ENCODE measurements at regions not wholly inside any gene's neighbourhood (a gene's known extent, or its start where the extent isn't known, plus 50 kb on each side); places are given as distances from the start of the nearest gene placed in this dataset.
"Not testable (repeated sequence)": the region's sequence is repeated elsewhere in the genome, so short reads cannot be mapped to it uniquely, and the experiment has no call there.

DNA sequence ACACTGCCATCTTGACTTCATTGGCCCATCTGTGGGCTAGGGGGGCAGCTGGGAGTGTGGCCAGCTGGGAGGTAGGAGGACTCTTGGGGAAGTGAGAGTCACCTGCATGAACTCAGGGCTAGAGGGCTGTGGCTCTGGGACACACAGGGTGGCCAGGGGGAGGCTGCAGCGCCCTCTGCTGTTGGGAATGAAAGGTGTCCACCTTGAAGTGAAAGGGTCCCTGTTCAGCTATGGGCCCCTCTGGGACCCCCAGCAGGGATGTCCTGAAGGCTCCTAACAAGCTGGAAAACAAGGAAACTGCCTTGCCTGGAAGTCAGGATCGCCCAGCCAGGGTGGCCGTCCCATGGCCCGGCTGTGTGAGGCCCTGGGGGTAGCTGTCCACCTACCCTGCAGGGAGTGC lies 507.8 kb downstream of the FOXD4L4 start:
- DNase-seq (ENCODE audit: low read depth in 6 of 9, low spot score in 9 of 9); H3K9me3 ChIP-seq (ENCODE audit: control insufficient read depth in 2 of 2, insufficient read depth in 1 of 2, low read length in 1 of 2); H3K27me3 ChIP-seq (ENCODE audit: control insufficient read depth in 2 of 2, insufficient read depth in 1 of 2, low read length in 1 of 2); H3K36me3 ChIP-seq (ENCODE audit: control insufficient read depth in 2 of 2, insufficient read depth in 2 of 2, low read length in 1 of 2); H3K4me3 ChIP-seq (ENCODE audit: low read length in 2 of 2); H3K4me1 ChIP-seq (ENCODE audit: control insufficient read depth in 2 of 2, insufficient read depth in 2 of 2, low read length in 2 of 2); H3K27ac ChIP-seq (ENCODE audit: low read depth in 1 of 2, low read length in 1 of 2): not testable (repeated sequence)
- WGBS = 83% methylated on average over 4 of the region's 4 CpGs

DNA sequence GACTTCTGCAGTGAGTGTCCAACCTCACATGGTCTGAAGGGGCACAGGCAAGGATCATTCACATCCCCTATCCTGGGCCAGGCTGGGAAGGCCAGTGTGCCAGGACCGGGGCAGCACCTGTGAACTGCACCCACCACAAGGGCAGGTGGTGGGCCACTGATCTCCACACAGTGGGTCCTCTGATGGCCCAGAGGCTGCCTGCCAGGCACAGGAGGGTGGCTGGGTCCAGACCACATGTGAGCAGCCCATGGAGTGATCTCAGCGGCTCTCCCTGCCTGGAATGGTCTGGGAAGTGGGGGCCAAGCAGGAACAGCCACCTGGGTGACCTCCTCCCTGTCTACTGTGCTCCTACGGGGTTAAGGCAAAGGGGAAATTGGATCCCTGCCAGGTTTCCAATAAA lies 508.5 kb downstream of the FOXD4L4 start:
- H3K36me3 ChIP-seq (ENCODE audit: control insufficient read depth in 2 of 2, insufficient read depth in 2 of 2, low read length in 1 of 2); H3K4me3 ChIP-seq (ENCODE audit: low read length in 2 of 2); H3K27me3 ChIP-seq (ENCODE audit: control insufficient read depth in 2 of 2, insufficient read depth in 1 of 2, low read length in 1 of 2); H3K27ac ChIP-seq (ENCODE audit: low read depth in 1 of 2, low read length in 1 of 2); H3K9me3 ChIP-seq (ENCODE audit: control insufficient read depth in 2 of 2, insufficient read depth in 1 of 2, low read length in 1 of 2); DNase-seq (ENCODE audit: low read depth in 6 of 9, low spot score in 9 of 9); H3K4me1 ChIP-seq (ENCODE audit: control insufficient read depth in 2 of 2, insufficient read depth in 2 of 2, low read length in 2 of 2): not testable (repeated sequence)
- WGBS = 61% methylated on average over 3 of the region's 3 CpGs

DNA sequence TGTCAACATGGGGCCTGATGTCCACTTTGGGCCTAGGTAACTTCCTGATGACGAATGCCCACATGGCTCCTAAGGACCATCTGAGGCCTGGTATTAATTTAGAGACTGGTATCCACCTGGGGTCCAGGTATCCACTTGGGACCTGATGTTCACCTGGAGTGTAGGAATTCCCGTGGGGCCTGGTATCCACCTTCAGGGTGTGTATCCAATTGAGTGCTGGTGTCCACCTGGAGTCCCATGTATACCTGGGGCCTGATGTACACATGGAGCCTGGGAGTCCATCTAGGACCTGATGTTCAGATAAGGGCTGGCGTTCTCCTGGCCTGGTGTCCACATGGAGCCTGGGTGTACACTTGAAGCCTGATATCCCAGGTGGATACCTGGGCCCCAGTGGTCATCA lies 520.6 kb downstream of the FOXD4L4 start:
- not testable (repeated sequence) for DNase-seq (ENCODE audit: low read depth in 6 of 9, low spot score in 9 of 9); H3K4me1 ChIP-seq (ENCODE audit: control insufficient read depth in 2 of 2, insufficient read depth in 2 of 2, low read length in 2 of 2); H3K27me3 ChIP-seq (ENCODE audit: control insufficient read depth in 2 of 2, insufficient read depth in 1 of 2, low read length in 1 of 2); H3K9me3 ChIP-seq (ENCODE audit: control insufficient read depth in 2 of 2, insufficient read depth in 1 of 2, low read length in 1 of 2); H3K36me3 ChIP-seq (ENCODE audit: control insufficient read depth in 2 of 2, insufficient read depth in 2 of 2, low read length in 1 of 2); H3K4me3 ChIP-seq (ENCODE audit: low read length in 2 of 2); H3K27ac ChIP-seq (ENCODE audit: low read depth in 1 of 2, low read length in 1 of 2)
- WGBS = 98% methylated on average over 2 of the region's 3 CpGs

DNA sequence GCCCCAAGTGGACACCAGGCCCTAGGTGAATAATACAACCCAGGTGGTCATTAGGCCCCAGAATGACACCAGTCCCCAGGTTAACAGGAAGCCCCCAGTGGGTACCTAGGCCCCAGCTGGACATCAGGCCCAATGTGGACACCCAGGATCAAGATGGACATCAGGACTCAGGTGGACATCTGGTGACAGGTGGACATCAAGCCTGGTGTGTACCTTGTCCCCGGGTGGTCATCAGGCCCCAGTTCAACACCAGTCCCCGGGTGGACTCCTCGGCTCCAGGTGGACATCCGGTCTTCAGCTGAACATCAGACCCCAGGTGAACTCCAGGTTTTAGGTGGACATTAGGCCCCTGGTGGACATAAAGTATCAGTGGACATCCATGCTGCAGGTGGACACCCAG lies 524.6 kb downstream of the FOXD4L4 start:
- DNase-seq (ENCODE audit: low read depth in 6 of 9, low spot score in 9 of 9); H3K27ac ChIP-seq (ENCODE audit: low read depth in 1 of 2, low read length in 1 of 2); H3K4me3 ChIP-seq (ENCODE audit: low read length in 2 of 2); H3K27me3 ChIP-seq (ENCODE audit: control insufficient read depth in 2 of 2, insufficient read depth in 1 of 2, low read length in 1 of 2); H3K4me1 ChIP-seq (ENCODE audit: control insufficient read depth in 2 of 2, insufficient read depth in 2 of 2, low read length in 2 of 2); H3K36me3 ChIP-seq (ENCODE audit: control insufficient read depth in 2 of 2, insufficient read depth in 2 of 2, low read length in 1 of 2): not testable (repeated sequence)
- H3K9me3 ChIP-seq (ENCODE audit: control insufficient read depth in 2 of 2, insufficient read depth in 1 of 2, low read length in 1 of 2) = peaks cover 0 to 16% of the 10 kb centered on the region in 2 donors
- 95% methylated on average over 4 of the region's 4 CpGs for WGBS

DNA sequence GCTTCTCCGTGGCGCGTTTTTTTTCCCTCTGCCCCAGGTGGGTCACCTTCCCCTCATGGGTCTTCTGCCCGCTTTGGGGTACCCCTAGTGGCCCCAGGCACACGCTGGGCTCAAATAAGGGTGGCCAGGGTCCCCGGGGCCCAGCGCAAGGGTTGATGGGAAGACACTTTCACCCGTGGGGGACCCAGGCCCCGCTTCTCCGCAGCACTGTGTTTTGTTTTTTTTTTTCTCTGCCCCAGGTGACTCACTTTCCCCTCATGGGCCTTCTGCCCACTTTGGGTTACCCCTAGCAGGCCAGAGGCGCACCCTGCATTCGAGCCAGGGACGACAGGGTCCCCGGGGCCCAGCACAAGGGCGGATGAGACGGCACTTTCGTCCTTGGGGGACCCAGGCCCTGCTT lies 526.7 kb downstream of the FOXD4L4 start:
- WGBS = 97% methylated on average over 17 of the region's 17 CpGs
- H3K27ac ChIP-seq (ENCODE audit: low read depth in 1 of 2, low read length in 1 of 2); DNase-seq (ENCODE audit: low read depth in 6 of 9, low spot score in 9 of 9); H3K27me3 ChIP-seq (ENCODE audit: control insufficient read depth in 2 of 2, insufficient read depth in 1 of 2, low read length in 1 of 2); H3K4me1 ChIP-seq (ENCODE audit: control insufficient read depth in 2 of 2, insufficient read depth in 2 of 2, low read length in 2 of 2); H3K4me3 ChIP-seq (ENCODE audit: low read length in 2 of 2); H3K36me3 ChIP-seq (ENCODE audit: control insufficient read depth in 2 of 2, insufficient read depth in 2 of 2, low read length in 1 of 2): not testable (repeated sequence)
- H3K9me3 ChIP-seq (ENCODE audit: control insufficient read depth in 2 of 2, insufficient read depth in 1 of 2, low read length in 1 of 2) = peaks cover 0 to 16% of the 10 kb centered on the region in 2 donors

DNA sequence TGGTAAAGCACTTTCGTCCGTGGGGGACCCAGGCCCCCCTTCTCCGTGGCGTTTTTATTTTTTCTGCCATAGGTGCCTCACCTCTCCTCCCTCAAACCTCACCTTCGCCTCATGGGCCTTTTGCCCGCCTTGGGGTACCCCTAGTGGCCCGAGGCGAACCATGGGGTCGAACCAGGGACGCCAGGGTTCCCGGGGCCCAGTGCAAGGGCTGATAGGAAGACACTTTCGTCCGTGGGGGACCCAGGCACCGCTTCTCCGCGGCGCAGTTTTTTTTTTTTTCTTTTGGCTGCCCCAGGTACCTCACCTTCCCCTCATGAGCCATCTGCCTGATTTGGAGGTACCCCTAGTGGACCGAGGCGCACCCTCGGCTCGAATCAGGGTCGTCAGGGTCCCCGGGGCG lies 527.8 kb downstream of the FOXD4L4 start:
- not testable (repeated sequence) for H3K4me1 ChIP-seq (ENCODE audit: control insufficient read depth in 2 of 2, insufficient read depth in 2 of 2, low read length in 2 of 2); H3K4me3 ChIP-seq (ENCODE audit: low read length in 2 of 2); H3K36me3 ChIP-seq (ENCODE audit: control insufficient read depth in 2 of 2, insufficient read depth in 2 of 2, low read length in 1 of 2); DNase-seq (ENCODE audit: low read depth in 6 of 9, low spot score in 9 of 9); H3K27me3 ChIP-seq (ENCODE audit: control insufficient read depth in 2 of 2, insufficient read depth in 1 of 2, low read length in 1 of 2); H3K27ac ChIP-seq (ENCODE audit: low read depth in 1 of 2, low read length in 1 of 2)
- peaks cover 0 to 16% of the 10 kb centered on the region in 2 donors for H3K9me3 ChIP-seq (ENCODE audit: control insufficient read depth in 2 of 2, insufficient read depth in 1 of 2, low read length in 1 of 2)
- 90% methylated on average over 20 of the region's 24 CpGs for WGBS

DNA sequence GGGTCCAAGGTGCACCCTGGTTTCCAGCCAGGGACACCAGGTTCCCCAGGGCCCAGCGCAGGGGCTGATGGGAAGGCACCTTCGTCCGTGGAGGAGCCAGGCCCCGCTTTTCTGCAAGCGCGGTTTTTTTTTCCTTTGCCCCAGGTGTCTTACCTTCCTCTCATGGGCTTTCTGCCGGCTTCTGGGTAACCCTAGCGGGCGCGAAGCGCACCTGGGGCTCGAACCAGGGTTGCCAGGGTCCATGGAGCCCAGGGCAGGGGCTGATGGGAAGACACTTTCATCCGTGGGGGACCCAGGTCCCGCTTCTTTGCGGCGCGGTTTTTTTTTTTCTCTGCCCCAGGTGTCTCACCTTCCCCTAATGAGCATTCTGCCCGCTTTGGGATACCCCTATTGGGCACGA lies 529.3 kb downstream of the FOXD4L4 start:
- H3K9me3 ChIP-seq (ENCODE audit: control insufficient read depth in 2 of 2, insufficient read depth in 1 of 2, low read length in 1 of 2) = peaks cover 0 to 16% of the 10 kb centered on the region in 2 donors
- H3K4me1 ChIP-seq (ENCODE audit: control insufficient read depth in 2 of 2, insufficient read depth in 2 of 2, low read length in 2 of 2); H3K27ac ChIP-seq (ENCODE audit: low read depth in 1 of 2, low read length in 1 of 2); H3K4me3 ChIP-seq (ENCODE audit: low read length in 2 of 2); H3K36me3 ChIP-seq (ENCODE audit: control insufficient read depth in 2 of 2, insufficient read depth in 2 of 2, low read length in 1 of 2); DNase-seq (ENCODE audit: low read depth in 6 of 9, low spot score in 9 of 9); H3K27me3 ChIP-seq (ENCODE audit: control insufficient read depth in 2 of 2, insufficient read depth in 1 of 2, low read length in 1 of 2): not testable (repeated sequence)
- WGBS = 18% methylated on average over 17 of the region's 19 CpGs

DNA sequence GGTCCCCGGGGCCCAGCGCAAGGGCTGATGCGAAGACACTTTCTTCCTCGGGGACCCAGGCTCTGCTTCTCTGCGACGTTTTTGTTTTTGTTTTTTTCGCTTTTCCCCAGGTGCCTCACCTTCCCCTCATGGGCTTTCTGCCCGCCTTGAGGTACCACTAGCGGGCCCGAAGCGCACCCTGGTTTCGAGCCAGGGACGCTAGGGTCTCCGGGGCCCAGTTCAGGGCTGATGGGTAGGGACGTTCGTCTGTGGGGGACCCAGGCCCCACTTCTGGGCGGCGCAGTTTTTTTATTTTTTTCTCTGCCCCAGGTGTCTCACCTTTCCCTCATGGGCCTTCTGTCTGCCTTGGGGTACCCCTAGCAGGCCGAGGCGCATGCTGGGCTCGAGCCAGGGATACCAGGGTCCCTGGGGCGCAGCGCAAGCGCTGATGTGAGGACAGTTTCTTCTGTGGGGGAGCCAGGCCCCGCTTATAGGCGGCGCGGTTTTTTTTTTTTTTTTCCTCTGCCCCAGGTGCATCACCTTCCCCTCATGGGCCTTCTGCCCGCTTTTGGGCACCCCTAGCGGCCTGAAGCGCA lies 530.0 kb downstream of the FOXD4L4 start:
- not testable (repeated sequence) for H3K4me3 ChIP-seq (ENCODE audit: low read length in 2 of 2); H3K27ac ChIP-seq (ENCODE audit: low read depth in 1 of 2, low read length in 1 of 2); DNase-seq (ENCODE audit: low read depth in 6 of 9, low spot score in 9 of 9); H3K4me1 ChIP-seq (ENCODE audit: control insufficient read depth in 2 of 2, insufficient read depth in 2 of 2, low read length in 2 of 2); H3K27me3 ChIP-seq (ENCODE audit: control insufficient read depth in 2 of 2, insufficient read depth in 1 of 2, low read length in 1 of 2); H3K36me3 ChIP-seq (ENCODE audit: control insufficient read depth in 2 of 2, insufficient read depth in 2 of 2, low read length in 1 of 2)
- WGBS = 39% methylated on average over 21 of the region's 31 CpGs
- H3K9me3 ChIP-seq (ENCODE audit: control insufficient read depth in 2 of 2, insufficient read depth in 1 of 2, low read length in 1 of 2) = peaks cover 0 to 16% of the 10 kb centered on the region in 2 donors

DNA sequence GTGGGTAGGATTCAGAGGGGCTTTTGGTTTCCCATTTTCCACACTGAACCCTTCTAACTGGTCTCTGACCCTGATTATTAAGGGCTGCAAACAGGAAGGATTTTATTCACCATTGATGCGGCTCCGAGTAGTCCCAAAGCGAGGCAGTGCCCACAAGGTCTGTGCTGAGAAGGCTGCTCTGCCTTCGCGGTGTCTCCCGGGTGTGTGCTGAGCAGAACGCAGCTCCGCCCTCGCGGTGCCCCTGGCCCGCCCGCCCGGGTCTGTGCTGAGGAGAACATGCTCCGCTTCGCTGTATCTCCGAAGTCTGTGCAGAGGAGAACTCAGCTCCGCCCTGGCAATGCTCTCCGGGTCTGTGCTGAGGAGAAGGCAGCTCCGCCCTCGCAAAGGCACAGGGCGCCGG lies 530.7 kb downstream of the FOXD4L4 start:
- peaks cover 0 to 16% of the 10 kb centered on the region in 2 donors for H3K9me3 ChIP-seq (ENCODE audit: control insufficient read depth in 2 of 2, insufficient read depth in 1 of 2, low read length in 1 of 2)
- not testable (repeated sequence) for H3K27me3 ChIP-seq (ENCODE audit: control insufficient read depth in 2 of 2, insufficient read depth in 1 of 2, low read length in 1 of 2); H3K4me3 ChIP-seq (ENCODE audit: low read length in 2 of 2); DNase-seq (ENCODE audit: low read depth in 6 of 9, low spot score in 9 of 9); H3K36me3 ChIP-seq (ENCODE audit: control insufficient read depth in 2 of 2, insufficient read depth in 2 of 2, low read length in 1 of 2); H3K4me1 ChIP-seq (ENCODE audit: control insufficient read depth in 2 of 2, insufficient read depth in 2 of 2, low read length in 2 of 2)
- 25% methylated on average over 12 of the region's 22 CpGs for WGBS
- peak overlapping the region in 1 of 2 donors; percentile 52 for H3K27ac ChIP-seq (ENCODE audit: low read depth in 1 of 2, low read length in 1 of 2)

DNA sequence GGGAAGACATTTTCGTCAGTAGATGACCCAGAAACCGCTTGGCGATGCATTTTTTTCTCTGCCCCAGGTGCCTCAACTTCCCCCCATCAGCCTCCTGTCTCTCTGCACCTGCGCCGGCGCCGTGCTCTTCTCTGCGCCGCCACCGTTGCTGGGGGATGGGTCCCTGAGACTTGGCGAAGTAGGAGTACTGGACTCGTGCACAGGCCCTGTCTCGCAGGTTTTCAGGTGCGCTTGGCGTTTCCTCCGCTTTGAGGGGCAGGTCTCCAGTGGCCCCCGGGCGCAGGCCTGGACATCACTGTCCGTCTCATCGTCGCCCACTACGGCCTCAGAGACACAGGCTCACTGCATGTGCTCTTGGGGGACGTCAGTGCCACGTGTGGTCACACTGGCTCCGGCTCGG lies 532.1 kb downstream of the FOXD4L4 start:
- not testable (repeated sequence) for H3K27ac ChIP-seq (ENCODE audit: low read depth in 1 of 2, low read length in 1 of 2); H3K4me1 ChIP-seq (ENCODE audit: control insufficient read depth in 2 of 2, insufficient read depth in 2 of 2, low read length in 2 of 2); DNase-seq (ENCODE audit: low read depth in 6 of 9, low spot score in 9 of 9); H3K36me3 ChIP-seq (ENCODE audit: control insufficient read depth in 2 of 2, insufficient read depth in 2 of 2, low read length in 1 of 2); H3K27me3 ChIP-seq (ENCODE audit: control insufficient read depth in 2 of 2, insufficient read depth in 1 of 2, low read length in 1 of 2); H3K4me3 ChIP-seq (ENCODE audit: low read length in 2 of 2); H3K9me3 ChIP-seq (ENCODE audit: control insufficient read depth in 2 of 2, insufficient read depth in 1 of 2, low read length in 1 of 2)
- 69% methylated on average over 14 of the region's 26 CpGs for WGBS
